GM19328 (cell line): ENCODE measurements at regions not wholly inside any gene's neighbourhood (a gene's known extent, or its start where the extent isn't known, plus 50 kb on each side); places are given as distances from the start of the nearest gene placed in this dataset.
"Not testable (repeated sequence)": the region's sequence is repeated elsewhere in the genome, so short reads cannot be mapped to it uniquely, and the experiment has no call there.

Experiments
- ATAC-seq: cut with Tn5 transposase; IDR thresholded peaks from one replicate; pipeline ENCODE4 v1.9.1; 2021; ENCODE audit warnings: mild to moderate bottlenecking, moderate library complexity; ENCODE audit not compliant: unreplicated experiment

DNA sequence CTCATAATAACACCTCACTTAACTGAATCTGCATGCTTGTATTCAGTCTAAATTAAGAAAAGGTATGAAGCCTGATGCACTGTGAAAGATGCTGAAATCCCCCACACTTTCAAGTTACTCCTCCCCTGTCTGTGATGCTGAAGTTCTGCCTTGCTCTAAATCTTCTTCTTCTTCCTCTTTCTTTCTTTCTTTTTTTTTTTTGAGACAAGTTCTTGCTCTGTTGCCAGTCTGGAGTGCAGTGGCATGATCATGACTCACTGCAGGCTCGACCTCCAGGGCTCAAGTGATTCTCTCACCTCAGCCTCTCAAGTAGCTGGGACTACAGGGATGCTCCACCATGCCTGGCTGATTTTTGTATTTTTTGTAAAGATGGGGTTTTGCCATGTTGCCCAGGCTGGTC is 231.0 kb upstream of the B3GALT2 start:
- ATAC-seq, result no peak

GRCh38 chr1:193416226-193417024 is 230.0 kb upstream of the B3GALT2 start:
- no peak for ATAC-seq

- ATAC-seq, result no peak
Observed at GRCh38 chr1:193415256-193415655, 228.8 kb upstream of the B3GALT2 start.

- ATAC-seq, result no peak
Observed at GRCh38 chr1:193413376-193413775, 227.0 kb upstream of the B3GALT2 start.

DNA sequence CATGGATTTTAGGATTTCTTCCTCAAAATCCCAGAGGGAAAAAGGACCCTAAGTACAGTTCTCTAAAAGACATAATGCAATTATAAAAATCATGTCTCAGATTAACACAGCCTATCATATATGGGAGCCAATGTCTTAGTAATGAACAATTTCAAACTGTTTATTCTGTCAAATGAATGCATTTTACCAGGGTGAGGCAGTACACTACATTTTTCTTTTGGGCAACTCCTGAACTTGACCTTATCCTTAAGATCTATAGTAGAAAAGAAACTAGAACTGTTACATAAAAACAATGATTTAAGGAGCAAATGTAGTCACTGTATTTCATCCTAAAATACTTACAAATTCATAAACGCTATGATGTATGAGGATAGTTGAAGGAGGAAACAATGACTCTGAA is 226.3 kb upstream of the B3GALT2 start:
- ATAC-seq, result no peak

- ATAC-seq, result no peak
Observed at GRCh38 chr1:193411714-193412113, 225.3 kb upstream of the B3GALT2 start.

- no peak for ATAC-seq
Observed at GRCh38 chr1:193411215-193411614, 224.8 kb upstream of the B3GALT2 start.

- ATAC-seq, result no peak
Observed at GRCh38 chr1:193408782-193409293, 222.4 kb upstream of the B3GALT2 start.

DNA sequence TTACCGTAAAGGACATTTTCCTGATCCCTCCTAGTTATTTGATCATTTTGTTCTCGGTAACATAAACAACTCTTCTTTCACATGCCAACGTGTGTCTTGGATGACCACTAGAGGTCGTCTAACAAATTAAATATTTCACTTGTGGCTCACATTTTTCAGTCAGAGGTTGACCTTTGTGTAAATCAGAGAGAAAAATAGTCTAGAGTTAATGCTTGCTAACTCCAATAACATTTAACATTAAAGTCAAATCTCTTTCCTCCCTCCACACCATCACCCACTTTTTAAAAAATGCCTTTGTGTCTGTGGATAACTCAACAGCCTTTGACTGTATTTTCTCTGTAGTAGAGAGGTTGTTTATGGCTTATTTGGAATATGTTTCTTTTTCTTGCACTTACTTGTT is 220.5 kb upstream of the B3GALT2 start:
- ATAC-seq, result peak; percentile 60

DNA sequence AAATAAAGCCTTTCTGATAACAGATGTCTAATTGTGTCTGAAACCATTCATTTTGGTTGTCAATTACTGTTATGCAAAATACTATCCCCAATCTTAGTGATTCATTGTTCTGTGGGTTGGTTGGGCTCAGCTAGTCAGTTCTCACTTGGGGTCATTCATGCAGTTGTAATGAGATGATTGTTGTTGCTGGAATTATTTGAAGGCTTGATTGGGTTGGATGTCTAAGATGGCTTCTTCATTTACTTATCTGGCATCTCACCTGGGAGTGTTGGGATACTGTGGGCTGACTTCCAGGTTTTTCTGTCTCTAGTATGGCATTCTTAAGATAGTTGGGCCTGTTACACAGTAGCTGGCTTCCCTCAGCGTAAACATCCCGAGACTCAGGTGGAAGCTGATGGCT is 217.8 kb upstream of the B3GALT2 start:
- no peak for ATAC-seq

DNA sequence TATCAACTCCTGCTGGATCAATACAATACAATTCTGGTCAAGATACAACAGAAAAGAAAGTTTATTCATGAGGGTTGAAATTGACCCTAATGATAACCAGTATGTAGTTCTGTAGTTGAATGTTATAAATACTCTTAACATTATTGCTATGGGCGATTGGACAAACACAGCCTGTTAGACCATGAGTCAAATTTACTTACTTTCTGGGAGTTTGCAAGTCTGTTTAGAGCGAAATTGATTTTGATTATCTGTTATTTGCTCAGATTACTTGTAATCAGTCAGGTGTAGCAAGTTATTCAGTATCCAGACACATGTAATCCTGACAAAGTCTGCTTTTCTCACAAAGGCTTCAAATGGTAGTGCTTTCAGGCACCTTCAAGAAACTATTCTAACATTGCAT is 216.6 kb upstream of the B3GALT2 start:
- no peak for ATAC-seq

DNA sequence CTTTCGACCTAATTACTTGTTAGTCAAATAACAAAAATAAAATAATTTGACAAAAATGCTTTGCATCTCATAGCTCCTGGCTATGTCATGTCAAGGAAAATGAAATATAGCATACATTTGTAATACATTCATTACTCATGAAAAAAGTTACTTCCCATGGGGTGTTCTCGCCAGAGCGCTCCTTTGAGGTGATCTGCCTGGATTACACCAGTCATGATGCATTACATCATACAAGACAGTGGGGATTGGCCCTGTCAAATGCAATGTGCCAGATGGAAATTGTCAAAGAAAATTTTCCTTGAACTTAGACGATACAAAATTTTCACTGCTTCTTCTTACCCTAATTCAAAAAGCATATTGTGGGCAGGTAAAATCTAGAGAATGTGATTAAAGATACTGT is 215.6 kb upstream of the B3GALT2 start:
- ATAC-seq, result no peak

- no peak for ATAC-seq
Observed at GRCh38 chr1:193394336-193394735, 207.9 kb upstream of the B3GALT2 start.

DNA sequence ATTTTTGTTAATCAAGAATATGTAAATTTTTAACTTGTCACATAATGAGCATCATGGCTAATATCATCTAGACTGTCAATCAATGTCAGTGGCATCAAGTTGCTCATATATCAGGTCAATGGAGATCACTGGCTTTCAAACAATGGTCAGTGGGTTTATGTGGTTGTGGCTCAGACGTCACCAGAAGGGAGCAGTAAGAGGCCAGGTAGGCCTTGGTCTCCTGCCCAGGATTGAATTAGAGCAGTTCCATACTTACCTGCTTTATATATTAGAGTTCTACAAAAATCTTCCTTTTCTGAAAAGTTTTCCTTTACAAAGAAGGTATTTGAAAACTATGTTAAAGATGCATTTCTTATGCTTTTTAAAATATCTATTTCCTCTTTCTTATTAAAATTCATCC is 206.3 kb upstream of the B3GALT2 start:
- ATAC-seq, result no peak

GRCh38 chr1:193388683-193389082 is 202.3 kb upstream of the B3GALT2 start:
- ATAC-seq, result no peak

GRCh38 chr1:193388165-193388564 is 201.8 kb upstream of the B3GALT2 start:
- ATAC-seq, result no peak

DNA sequence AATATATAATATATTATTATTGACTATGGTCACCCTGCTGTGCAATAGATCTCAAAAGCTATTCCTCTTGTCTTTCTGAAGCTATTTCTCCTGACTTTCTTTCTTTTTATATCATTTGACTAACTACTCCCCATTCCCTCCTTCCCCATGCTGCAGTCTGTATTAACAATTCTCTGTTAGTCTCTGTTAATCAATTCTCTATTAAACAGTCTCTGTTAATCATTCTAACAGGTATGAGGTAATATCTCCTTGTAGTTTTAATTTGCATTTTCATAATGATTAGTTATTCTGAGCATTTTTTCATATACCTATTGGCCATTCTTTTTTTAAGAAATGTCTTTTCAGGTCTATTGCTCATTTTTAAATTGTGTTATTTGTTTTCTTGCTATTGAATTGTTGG is 201.0 kb upstream of the B3GALT2 start:
- no peak for ATAC-seq

- ATAC-seq, result not testable (repeated sequence)
Observed at GRCh38 chr1:193378451-193378850, 192.0 kb upstream of the B3GALT2 start.

DNA sequence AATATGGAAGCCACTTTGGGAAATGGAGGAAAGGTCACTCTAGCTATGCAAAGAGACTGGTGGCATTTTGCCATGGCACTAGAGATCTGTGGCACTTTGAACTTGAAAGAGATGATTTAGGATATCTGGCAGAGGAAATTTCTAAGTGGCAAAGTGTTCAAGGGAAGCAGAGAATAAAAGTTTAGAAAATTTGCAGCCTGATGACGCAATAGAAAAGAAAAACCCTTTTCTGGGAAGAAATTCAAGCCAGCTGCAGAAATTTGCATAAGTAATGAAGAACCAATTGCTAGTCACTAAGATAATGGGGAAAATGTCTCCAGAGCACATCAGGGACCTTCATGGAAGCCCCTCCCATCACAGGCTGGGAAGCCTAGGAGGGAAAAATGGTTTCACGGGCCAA is 191.1 kb upstream of the B3GALT2 start:
- ATAC-seq, result no peak

DNA sequence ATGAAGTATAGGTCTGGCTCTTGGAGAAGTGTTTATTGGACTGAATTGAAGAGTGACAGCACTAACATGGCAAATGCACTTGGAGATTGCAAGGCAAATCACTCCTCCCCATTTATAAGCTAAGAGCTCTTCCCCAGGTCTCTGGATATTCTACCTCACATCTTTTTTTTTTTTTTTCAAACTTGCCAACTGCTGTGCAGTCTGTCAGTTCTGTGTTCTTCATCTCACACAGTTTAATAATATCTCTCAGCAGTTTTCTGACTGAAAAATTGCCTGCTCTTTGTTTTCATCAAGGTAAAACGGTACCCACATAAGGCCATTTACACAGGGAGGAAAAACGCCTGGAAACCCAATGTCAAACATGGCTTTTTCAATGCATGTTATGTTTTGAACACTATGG is 186.1 kb upstream of the B3GALT2 start:
- no peak for ATAC-seq

DNA sequence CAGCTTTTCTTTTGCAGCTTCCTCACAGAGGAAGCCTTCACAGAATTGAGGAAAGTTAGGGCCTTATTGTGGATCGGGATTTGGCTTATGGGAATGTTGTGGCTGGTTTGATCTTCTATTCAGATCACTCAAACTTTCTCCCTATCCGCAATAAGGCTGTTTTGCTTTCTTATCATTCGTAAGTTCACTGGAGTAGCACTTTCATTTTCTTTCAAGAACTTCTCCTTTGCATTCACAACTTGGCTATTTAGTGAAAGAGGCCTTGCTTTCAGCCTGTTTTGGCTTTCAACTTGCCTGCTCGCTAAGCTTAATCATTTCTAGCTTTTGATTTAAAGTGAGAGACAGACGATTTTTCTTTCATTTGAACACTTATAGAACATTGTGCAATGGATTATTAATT is 181.9 kb upstream of the B3GALT2 start:
- ATAC-seq, result peak; percentile 71

DNA sequence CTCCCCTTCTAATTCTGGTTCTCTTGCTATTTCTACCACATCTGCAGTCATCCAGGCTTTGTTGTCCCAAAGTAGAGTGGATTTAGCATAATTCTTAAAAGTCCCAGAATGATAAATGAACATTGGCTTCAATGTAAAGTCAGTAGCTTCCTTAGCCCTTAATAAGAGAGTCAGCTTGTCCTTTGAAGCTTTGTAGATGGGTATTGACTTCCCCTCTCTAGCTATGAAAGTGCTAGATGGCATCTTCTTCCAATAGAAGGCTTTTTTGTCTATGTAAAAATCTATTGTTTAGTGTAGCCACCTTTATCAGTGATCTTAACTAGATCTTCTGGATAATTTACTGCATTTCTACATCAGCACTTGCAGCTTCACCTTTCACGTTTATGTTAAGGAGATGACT is 181.4 kb upstream of the B3GALT2 start:
- ATAC-seq, result peak; percentile 18
